Loucy (cell line): ENCODE measurements at regions not wholly inside any gene's neighbourhood (a gene's known extent, or its start where the extent isn't known, plus 50 kb on each side); places are given as distances from the start of the nearest gene placed in this dataset.

ENCODE experiments used
- H2AFZ ChIP-seq: fragments of 200-600 bp; sonication (generic); 2 replicates; pipeline ENCODE4 v1.6.0; 2016; ENCODE audit warnings: antibody characterized with exemption, mild to moderate bottlenecking, low read length, moderate library complexity
- H3F3A ChIP-seq: fragments of 200-600 bp; 2 replicates; pipeline ENCODE4 v1.6.0; 2016; ENCODE audit warnings: antibody characterized with exemption, low read depth, mild to moderate bottlenecking
- H3K27me3 ChIP-seq: fragments of 200-600 bp; sonication (generic); 2 replicates; pipeline ENCODE4 v1.6.1; 2014; ENCODE audit warnings: low read length, mild to moderate bottlenecking; ENCODE audit not compliant: insufficient read depth, poor library complexity, severe bottlenecking
- H3K36me3 ChIP-seq: fragments of 200-600 bp; sonication (generic); 2 replicates; pipeline ENCODE4 v1.6.1; 2016; ENCODE audit warnings: low read length; ENCODE audit not compliant: insufficient read depth
- H3K4me1 ChIP-seq: fragments of 200-600 bp; sonication (generic); 2 replicates; pipeline ENCODE4 v1.5.1; 2014; ENCODE audit warnings: low read length, mild to moderate bottlenecking; ENCODE audit not compliant: insufficient read depth, poor library complexity, severe bottlenecking
- H3K4me2 ChIP-seq: fragments of 200-600 bp; sonication (generic); 2 replicates; pipeline ENCODE4 v1.6.0; 2014; ENCODE audit warnings: antibody characterized with exemption, low read length, low read depth, mild to moderate bottlenecking; ENCODE audit not compliant: poor library complexity, severe bottlenecking
- H3K4me3 ChIP-seq: fragments of 200-600 bp; sonication (generic); 2 replicates; pipeline ENCODE4 v1.5.1; 2014; ENCODE audit warnings: low read length, mild to moderate bottlenecking, mixed read lengths; ENCODE audit not compliant: poor library complexity, severe bottlenecking
- H3K79me2 ChIP-seq: fragments of 200-600 bp; sonication (generic); 2 replicates; pipeline ENCODE4 v1.6.1; 2014; ENCODE audit warnings: low read length; ENCODE audit not compliant: insufficient read depth
- H3K9ac ChIP-seq: fragments of 200-600 bp; sonication (generic); 2 replicates; pipeline ENCODE4 v1.6.0; 2014; ENCODE audit warnings: mild to moderate bottlenecking, low read depth, low read length, moderate library complexity; ENCODE audit not compliant: poor library complexity, severe bottlenecking
- H3K9me2 ChIP-seq: fragments of 200-600 bp; sonication (generic); replicated peaks from 2 replicates; pipeline ENCODE4 v1.6.1; 2016; ENCODE audit warnings: low read depth, low read length, mixed read lengths
- H3K9me3 ChIP-seq: fragments of 200-600 bp; sonication (generic); 2 replicates; pipeline ENCODE4 v1.6.1; 2014; ENCODE audit warnings: mild to moderate bottlenecking, antibody characterized with exemption, low read length, low read depth; ENCODE audit not compliant: insufficient read depth
- H4K20me1 ChIP-seq: fragments of 200-600 bp; sonication (generic); 2 replicates; pipeline ENCODE4 v1.6.0; 2014; ENCODE audit warnings: antibody characterized with exemption, low read length, mild to moderate bottlenecking; ENCODE audit not compliant: insufficient read depth, poor library complexity, severe bottlenecking
- EZH2phosphoT487 ChIP-seq: fragments of 200-600 bp; IDR thresholded peaks from 2 replicates; pipeline ENCODE4 v1.6.1; 2018; ENCODE audit warnings: antibody characterized with exemption, mild to moderate bottlenecking, moderate library complexity, borderline replicate concordance
- TF ChIP-seq, protein P1 (sequence below): fragments of 200-600 bp; sonication (generic); conservative IDR thresholded peaks from 2 replicates; pipeline ENCODE4 v1.5.1; 2014; ENCODE audit warnings: mild to moderate bottlenecking, antibody characterized with exemption, low read length

GRCh38 chr10:78750418-78750817, 318.3 kb upstream of the ZMIZ1 start:
- no peaks in the 10 kb centered on the region for H3K9me2 ChIP-seq
- TF ChIP-seq, protein P1, sequence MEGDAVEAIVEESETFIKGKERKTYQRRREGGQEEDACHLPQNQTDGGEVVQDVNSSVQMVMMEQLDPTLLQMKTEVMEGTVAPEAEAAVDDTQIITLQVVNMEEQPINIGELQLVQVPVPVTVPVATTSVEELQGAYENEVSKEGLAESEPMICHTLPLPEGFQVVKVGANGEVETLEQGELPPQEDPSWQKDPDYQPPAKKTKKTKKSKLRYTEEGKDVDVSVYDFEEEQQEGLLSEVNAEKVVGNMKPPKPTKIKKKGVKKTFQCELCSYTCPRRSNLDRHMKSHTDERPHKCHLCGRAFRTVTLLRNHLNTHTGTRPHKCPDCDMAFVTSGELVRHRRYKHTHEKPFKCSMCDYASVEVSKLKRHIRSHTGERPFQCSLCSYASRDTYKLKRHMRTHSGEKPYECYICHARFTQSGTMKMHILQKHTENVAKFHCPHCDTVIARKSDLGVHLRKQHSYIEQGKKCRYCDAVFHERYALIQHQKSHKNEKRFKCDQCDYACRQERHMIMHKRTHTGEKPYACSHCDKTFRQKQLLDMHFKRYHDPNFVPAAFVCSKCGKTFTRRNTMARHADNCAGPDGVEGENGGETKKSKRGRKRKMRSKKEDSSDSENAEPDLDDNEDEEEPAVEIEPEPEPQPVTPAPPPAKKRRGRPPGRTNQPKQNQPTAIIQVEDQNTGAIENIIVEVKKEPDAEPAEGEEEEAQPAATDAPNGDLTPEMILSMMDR = no peak
- no peak overlapping the region for H2AFZ ChIP-seq
- no peaks in the 10 kb centered on the region for H3K79me2 ChIP-seq
- H3K9ac ChIP-seq = no peak overlapping the region
- H3K27me3 ChIP-seq = no peaks in the 10 kb centered on the region
- H3K4me3 ChIP-seq = no peak overlapping the region
- no peaks in the 10 kb centered on the region for H3F3A ChIP-seq
- no peaks in the 10 kb centered on the region for H3K36me3 ChIP-seq
- peaks cover 26% of the 10 kb centered on the region for H3K4me1 ChIP-seq
- H3K9me3 ChIP-seq = no peaks in the 10 kb centered on the region
- no peaks in the 10 kb centered on the region for H4K20me1 ChIP-seq
- H3K4me2 ChIP-seq = no peak overlapping the region

DNA sequence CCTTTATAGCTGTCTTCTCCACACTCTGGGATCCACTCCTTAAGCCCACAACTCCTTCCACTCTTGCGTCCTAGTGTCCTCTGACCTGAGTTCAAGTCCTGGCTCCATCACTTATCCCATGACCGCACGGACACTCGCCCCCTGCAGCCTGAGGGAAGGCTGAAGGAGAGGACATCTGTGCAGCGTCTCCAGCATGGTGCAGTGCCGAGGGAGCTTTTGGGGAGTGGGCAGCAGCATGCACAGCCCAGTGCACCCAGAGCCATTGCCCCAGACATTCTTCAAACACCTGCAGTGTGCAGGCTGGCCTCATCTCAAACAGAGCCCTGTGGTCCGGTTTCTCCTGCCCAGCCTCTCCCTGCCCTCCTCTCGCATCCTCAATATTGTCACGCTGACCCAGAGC, 317.1 kb upstream of the ZMIZ1 start:
- no peak overlapping the region for H3K9ac ChIP-seq
- H3K4me2 ChIP-seq = no peak overlapping the region
- no peaks in the 10 kb centered on the region for H4K20me1 ChIP-seq

GRCh38 chr10:78752221-78752620, 316.5 kb upstream of the ZMIZ1 start:
- no peak overlapping the region for H3K4me2 ChIP-seq
- no peaks in the 10 kb centered on the region for H3K36me3 ChIP-seq

More for the DNA sequence above, 317.1 kb upstream of the ZMIZ1 start:
- no peaks in the 10 kb centered on the region for H3K9me3 ChIP-seq
- TF ChIP-seq, protein P1 = no peak
- TF ChIP-seq EZH2phosphoT487 = no peak
- H3K79me2 ChIP-seq = no peaks in the 10 kb centered on the region
- peaks cover 34% of the 10 kb centered on the region for H3K4me1 ChIP-seq
- H2AFZ ChIP-seq = no peak overlapping the region
- H3K27me3 ChIP-seq = no peaks in the 10 kb centered on the region
- no peaks in the 10 kb centered on the region for H3K9me2 ChIP-seq
- no peaks in the 10 kb centered on the region for H3F3A ChIP-seq
- H3K4me3 ChIP-seq = no peak overlapping the region
- no peaks in the 10 kb centered on the region for H3K36me3 ChIP-seq

More at GRCh38 chr10:78752221-78752620, 316.5 kb upstream of the ZMIZ1 start:
- Histone ChIP-seq H3K9ac (no peak overlapping the region), H3K4me1 (peaks cover 39% of the 10 kb centered on the region), H3F3A (no peaks in the 10 kb centered on the region), H4K20me1 (no peaks in the 10 kb centered on the region), H2AFZ (no peak overlapping the region), H3K4me3 (no peak overlapping the region), H3K9me3 (no peaks in the 10 kb centered on the region), H3K27me3 (no peaks in the 10 kb centered on the region), H3K79me2 (no peaks in the 10 kb centered on the region), H3K9me2 (no peaks in the 10 kb centered on the region)
- TF ChIP-seq EZH2phosphoT487 = no peak
- TF ChIP-seq, protein P1 = no peak
